MV-4-11 (cell line): ENCODE measurements at regions not wholly inside any gene's neighbourhood (a gene's known extent, or its start where the extent isn't known, plus 50 kb on each side); places are given as distances from the start of the nearest gene placed in this dataset.
A peak's percentile ranks its signal among the peaks of the same experiment; 100 is the strongest.

Source experiments
- DNase-seq: peaks from one replicate; lab custom pipeline; 2025; lab: John Stamatoyannopoulos, UW

DNA sequence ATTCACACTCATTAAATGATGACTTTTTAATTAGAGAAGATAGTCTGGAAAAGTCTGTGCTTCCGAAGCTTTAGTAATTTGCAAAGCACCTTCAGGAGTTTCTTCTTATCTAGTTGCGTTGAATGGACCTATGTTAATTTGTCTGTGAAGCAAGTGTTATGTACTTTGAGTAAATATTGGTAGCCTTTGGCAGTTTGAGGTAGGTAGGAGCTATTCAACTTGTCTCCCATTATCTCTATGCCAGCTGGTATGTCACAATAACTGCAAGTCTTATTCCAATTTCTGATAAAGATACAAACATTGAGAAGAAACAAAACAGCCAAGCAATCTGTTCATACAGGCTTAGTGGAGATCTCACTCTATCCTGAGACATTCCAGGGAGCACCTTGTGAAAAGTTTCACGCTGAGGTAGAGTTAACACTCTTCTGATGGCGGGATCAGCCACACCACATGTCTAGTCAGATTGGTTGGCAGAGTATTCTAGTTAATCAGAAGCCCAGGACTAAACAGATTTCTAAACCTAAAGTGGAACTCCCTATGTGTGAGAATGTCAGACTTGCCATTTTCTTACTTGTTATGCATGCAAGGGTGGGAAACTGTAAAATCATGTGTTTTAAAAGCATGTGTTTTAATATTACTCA is 219.8 kb upstream of the MANEA start:
- no peak for DNase-seq

DNA sequence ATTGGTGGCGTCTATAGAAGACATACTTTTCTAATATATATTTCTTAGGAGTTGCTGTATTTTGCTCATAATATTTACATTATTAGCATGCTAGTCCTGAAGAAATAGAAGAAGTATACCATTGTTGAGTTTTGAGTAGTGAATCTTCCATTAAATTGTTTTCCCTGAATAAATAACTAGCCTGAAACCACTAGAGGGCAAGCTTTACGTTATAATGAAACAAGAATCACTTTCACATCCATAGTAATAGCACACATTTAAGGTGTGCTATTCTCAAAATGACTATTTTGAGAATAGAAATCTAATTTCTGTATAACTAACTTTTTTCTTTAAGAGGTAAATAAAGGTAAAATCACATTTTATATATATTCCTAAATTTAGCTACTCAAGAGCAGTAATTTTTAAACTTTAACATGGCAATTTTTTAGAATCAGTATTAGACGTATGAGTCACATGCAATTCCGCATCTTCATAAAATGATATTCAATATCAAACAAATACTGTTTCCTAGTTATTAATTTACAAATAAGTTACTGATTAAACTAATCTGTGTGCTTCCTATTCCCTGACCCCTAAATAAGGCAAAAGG is 213.2 kb upstream of the MANEA start:
- peak; percentile 10 for DNase-seq

DNA sequence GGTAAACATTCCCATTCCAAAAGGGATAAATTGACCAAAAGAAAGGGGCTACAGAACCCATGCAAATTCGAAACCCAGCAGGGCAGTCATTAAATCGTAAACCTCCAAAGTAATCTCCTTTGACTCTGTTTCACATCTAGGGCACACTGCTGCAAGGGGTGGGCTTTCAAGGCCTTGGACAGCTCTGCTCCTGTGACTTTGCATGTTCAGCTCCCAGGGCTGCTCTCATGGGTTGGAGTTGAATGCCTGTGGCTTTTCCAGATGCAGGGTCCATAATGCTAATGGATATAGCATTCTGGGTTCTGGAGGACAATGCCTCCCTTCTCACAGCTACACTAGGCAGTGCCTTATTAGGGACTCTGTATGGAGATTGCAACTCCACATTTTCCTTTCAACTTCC is 211.9 kb upstream of the MANEA start:
- no peak for DNase-seq

DNA sequence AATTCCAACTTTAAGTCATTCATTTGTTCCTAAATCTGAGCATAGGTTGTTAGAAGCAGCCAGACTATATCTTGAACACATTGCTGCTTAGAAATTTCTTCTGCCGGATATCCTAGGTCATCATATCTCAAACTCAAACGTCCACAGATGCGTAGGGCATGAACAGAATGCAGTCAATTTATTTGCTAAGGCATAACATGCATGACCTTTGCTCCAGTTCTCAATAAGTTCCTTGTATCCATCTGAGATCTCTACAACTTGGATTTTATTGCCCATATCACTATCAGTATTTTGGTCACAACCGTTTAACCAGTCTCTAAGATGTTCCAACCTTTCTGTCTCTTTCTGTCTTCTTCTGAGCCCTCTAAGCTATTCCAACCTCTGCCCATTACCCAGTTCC is 210.9 kb upstream of the MANEA start:
- DNase-seq, result no peak

DNA sequence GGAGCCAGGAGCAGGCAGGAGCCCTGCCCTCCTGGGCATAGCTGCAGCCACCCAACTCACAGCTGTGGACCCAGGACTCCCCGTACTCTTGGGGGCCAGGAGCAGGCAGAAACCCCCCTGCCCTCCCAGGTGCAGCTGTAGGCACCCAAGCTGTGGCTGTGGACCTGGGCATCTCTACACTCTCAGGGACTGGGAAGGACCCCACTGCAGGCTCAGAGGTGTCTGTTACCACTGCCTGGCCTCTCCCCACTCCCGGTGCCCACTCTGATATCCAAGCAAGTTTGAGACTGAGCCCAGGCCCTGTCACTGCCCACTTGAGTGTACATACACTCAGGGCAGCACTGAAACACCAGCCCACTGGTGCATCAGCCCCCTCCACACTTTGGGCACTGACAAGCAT is 193.5 kb upstream of the MANEA start:
- no peak for DNase-seq

DNA sequence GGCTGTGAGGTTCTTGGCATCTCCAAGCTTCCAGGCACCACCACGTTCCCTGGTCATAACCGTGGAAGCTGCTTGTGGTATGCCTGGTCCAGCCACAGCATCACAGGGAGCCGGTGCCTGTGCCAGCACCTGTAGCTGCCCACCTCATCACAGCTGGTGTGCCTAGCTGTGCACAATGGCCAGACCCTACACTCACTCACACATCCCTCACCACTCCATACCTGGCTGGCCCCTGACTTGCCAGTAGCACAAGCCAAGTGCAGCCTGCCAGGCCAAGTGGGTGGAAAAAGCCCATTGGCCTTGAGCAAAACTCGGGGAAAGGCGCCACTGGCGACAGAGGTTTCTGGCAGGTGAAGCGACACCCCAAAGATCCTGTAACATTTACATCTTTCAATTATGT is 192.3 kb upstream of the MANEA start:
- no peak for DNase-seq

- no peak for DNase-seq
Observed at GRCh38 chr6:95387845-95388244, 189.5 kb upstream of the MANEA start.

- DNase-seq, result no peak
Observed at GRCh38 chr6:95404777-95405176, 172.6 kb upstream of the MANEA start.

DNA sequence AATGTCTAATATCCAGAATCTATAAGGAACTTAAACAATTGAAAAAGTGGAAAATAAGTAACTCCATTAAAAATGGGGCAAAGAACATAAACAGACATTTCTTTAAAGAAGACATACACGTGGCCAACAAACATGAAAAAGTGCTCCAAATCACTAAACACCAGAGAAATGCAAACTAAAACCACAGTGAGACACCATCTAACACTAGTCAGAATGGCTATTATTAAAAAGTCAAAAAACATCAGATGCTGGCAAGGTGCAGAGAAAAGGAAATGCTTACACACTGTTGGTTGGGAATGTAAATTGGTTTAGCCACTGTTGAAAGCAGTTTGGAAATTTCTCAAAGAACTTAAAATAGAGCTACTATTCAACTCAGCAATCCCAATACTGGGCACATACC is 169.2 kb upstream of the MANEA start:
- no peak for DNase-seq

- no peak for DNase-seq
Observed at GRCh38 chr6:95410168-95410567, 167.2 kb upstream of the MANEA start.

- DNase-seq, result no peak
Observed at GRCh38 chr6:95413789-95414188, 163.5 kb upstream of the MANEA start.

DNA sequence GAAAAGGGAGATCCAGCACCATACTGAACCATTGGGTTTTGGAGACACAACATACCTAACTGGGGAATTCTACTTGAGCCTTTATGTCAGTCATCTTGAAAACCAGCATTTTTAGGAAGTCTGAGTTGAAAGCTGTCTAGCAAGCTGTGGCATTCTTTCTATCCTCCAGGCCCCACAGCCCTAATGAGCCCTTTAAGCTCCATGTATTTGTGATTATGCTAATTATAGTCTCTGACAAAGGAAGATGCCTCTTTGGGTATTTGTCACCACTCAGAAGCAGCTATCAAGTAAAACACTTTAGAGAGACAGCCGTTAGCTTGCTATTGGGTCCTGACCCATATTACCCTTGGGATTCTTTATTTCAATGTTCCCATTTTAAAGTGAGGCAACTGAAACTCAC is 159.5 kb upstream of the MANEA start:
- no peak for DNase-seq

- no peak for DNase-seq
Observed at GRCh38 chr6:95420792-95421191, 156.5 kb upstream of the MANEA start.

GRCh38 chr6:95423331-95423730 is 154.0 kb upstream of the MANEA start:
- DNase-seq, result no peak

DNA sequence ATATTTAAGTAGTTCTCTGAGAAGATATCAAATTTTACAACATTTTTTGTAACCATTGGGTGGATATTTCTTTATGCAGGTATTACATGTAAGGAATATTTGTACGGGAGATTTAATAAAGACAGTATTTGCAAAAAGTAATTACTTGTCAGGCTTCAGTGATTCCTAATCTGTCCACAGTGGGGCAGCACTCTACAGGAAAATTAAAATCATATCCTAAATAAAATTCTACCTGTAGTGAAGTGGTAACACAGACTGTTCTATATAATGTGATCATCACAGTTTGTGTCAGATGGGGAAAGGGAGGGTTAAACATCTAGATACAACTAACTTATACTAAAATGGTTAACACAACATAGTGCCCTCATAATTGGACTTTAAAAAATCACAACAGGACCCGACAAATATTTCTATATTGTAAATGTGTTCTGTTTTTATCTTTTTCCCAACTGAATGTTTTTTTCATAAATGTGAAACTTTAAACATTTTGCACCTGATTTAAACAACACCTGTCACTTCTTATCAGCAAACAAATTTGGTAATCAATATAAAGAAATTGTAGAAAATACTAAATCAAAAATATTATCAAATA is 145.6 kb upstream of the MANEA start:
- DNase-seq, result no peak

DNA sequence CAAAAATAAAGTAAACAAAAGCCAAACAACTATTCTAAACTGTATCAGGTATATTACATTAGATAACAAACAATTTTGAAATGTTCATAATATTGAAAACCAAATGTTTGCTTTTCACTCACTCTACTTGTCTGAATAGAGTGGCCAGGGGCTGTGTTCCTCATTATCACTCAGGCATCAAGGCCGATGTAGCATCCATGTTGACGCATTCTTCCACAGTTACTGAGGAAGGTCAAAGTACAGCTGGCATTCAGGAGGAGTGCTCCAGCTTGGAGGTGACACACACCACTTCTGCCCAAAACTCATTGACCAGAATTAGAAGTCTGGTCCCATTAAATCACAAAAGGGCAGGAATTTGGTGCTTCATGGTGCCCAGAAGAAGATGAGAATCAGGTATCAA is 137.6 kb upstream of the MANEA start:
- no peak for DNase-seq

DNA sequence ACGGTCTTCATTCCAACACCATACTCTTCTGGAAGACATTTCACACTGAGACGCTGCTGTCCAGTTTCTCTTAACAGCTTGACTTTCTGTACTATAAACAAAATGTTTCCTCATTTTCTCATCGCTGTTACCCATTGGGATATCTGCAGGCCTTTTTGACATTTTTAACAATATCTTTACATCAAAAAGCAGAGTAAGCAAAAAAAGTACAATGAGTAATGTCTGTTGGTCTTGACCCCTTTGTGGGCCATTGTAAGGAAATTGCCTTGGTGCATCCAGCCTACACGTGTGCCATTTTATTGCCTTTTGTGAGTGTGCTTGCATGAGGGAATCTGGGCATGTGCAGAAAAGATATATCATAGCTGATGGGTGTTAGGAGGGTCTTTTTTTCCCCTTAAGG is 129.1 kb upstream of the MANEA start:
- no peak for DNase-seq

DNA sequence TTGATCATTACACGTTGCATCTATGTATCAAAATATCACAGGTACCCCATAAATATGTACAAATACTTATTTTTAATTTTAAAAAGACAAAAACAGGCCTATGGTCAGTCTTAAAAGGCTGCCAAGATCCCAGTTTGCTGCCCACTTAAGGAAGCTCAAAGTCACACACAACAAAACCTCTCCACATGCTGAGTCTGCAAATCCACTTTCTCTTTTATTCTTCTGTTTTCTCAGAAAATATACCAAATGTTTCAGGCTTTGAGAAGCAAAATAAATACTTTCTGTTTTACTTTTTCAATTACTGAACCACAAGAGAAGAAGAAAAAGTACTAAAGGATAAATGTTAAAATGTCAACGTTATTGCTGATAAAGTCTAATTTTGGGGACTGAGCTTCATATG is 107.8 kb upstream of the MANEA start:
- DNase-seq, result no peak

- DNase-seq, result no peak
Observed at GRCh38 chr6:95478941-95479340, 98.4 kb upstream of the MANEA start.

DNA sequence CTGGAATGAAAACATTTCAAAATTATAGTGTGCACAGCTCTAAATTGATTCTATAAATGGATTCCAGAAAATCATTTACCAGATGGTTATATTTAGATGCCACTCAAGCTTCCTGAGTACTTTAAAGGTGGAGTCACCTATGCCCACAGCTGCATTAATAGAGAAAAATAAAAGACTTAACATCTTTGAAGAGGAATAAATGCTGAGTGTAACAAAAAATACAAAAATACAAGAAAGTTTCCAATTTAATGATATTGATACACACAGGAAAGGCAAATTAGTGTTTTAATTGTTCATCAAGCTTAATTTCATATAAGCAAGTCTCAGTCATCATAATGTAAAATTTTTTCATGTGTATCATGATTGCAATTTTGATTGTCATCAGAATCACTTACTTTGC is 89.5 kb upstream of the MANEA start:
- DNase-seq, result no peak

DNA sequence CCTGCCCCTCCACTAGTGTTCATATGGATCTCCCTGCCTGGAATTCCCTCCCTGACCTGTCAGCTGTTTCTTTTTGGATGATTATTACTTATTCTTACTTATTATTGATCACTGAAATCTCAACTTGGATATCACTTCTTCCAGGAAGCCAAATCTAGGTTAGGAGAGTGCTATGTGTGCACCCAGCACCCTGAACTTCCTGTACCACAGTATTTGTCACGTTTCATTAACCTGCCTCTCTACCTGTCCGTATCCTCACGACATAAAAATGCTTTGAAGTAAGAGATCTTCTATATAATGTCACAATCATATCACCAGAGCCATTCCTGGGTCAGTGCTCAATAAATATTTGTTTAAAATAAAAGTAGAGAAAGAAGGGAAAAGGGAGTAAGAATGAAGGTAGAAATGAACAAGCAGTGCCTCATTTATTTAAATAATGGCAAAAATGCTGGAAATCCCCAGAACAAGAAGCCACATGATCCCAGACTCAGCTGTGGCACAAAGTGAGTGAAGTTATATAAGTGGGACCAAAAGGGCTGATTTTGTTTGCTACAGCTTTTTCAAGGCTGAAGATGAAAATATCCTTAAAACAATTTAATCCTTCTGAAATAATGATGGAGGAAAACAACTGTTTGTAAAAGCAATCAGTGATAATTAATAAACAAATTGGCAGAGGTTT is 88.0 kb upstream of the MANEA start:
- no peak for DNase-seq

GRCh38 chr6:95496769-95497426 is 80.4 kb upstream of the MANEA start:
- no peak for DNase-seq
